ENCODE measurements at regions not wholly inside any gene's neighbourhood (a gene's known extent, or its start where the extent isn't known, plus 50 kb on each side); places are given as distances from the start of the nearest gene placed in this dataset.

GRCh38 chr15:98272625-98273024, 312.1 kb downstream of the ARRDC4 start:
- no peaks in the 10 kb centered on the region for H3K36me3 ChIP-seq (ENCODE audit: low read depth)
- no peak overlapping the region for H3K4me3 ChIP-seq
- in situ Hi-C loops (cut with MboI) = no loop called here
- H3K27me3 ChIP-seq (replicated peaks; ENCODE audit: insufficient read depth) = no peaks in the 10 kb centered on the region
- no peaks in the 10 kb centered on the region for H3K9me3 ChIP-seq (ENCODE audit: low read depth)
- no peaks in the 10 kb centered on the region for H4K20me1 ChIP-seq (ENCODE audit: insufficient read depth)
- no peak overlapping the region for H3K27ac ChIP-seq
- H3K9ac ChIP-seq = no peak overlapping the region
- no peak overlapping the region for H3K4me2 ChIP-seq (ENCODE audit: unreplicated experiment)
- no peak overlapping the region for H2AFZ ChIP-seq
- DNase-seq = no peak
- TF ChIP-seq EZH2phosphoT487 (IDR thresholded peaks at IDR 0.05; ENCODE audit: insufficient read depth, low read depth) (no peak), EZH2 (IDR thresholded peaks at IDR 0.05; ENCODE audit: insufficient read depth, poor library complexity, severe bottlenecking) (no peak)
- WGBS, 2 experiments (ENCODE audit: low coverage in 1 of 2, low lambda C conversion rate in 2 of 2, missing lambda C conversion rate in 2 of 2) = 12 to 18% methylated on average over 4 of the region's 4 CpGs
- H3F3A ChIP-seq (ENCODE audit: insufficient read depth) = no peaks in the 10 kb centered on the region
- H3K79me2 ChIP-seq (ENCODE audit: insufficient read depth) = no peaks in the 10 kb centered on the region
- H3K4me1 ChIP-seq (ENCODE audit: insufficient read depth) = no peaks in the 10 kb centered on the region
- H3K9me2 ChIP-seq (ENCODE audit: insufficient read depth) = no peaks in the 10 kb centered on the region

GRCh38 chr15:98276018-98276417, 315.5 kb downstream of the ARRDC4 start:
- in situ Hi-C loops (cut with MboI) = no loop called here
- TF ChIP-seq EZH2phosphoT487 (IDR thresholded peaks at IDR 0.05; ENCODE audit: insufficient read depth, low read depth) (no peak), EZH2 (IDR thresholded peaks at IDR 0.05; ENCODE audit: insufficient read depth, poor library complexity, severe bottlenecking) (no peak)

GRCh38 chr15:98277602-98278001, 317.1 kb downstream of the ARRDC4 start:
- no peaks in the 10 kb centered on the region for H3K27me3 ChIP-seq (replicated peaks; ENCODE audit: insufficient read depth)
- H4K20me1 ChIP-seq (ENCODE audit: insufficient read depth) = no peaks in the 10 kb centered on the region
- DNase-seq = no peak
- no peaks in the 10 kb centered on the region for H3K79me2 ChIP-seq (ENCODE audit: insufficient read depth)
- no peak overlapping the region for H3K4me3 ChIP-seq
- no peak overlapping the region for H3K4me2 ChIP-seq (ENCODE audit: unreplicated experiment)
- no peaks in the 10 kb centered on the region for H3K9me3 ChIP-seq (ENCODE audit: low read depth)
- 33 to 37% methylated on average over 6 of the region's 6 CpGs for WGBS, 2 experiments (ENCODE audit: low coverage in 1 of 2, low lambda C conversion rate in 2 of 2, missing lambda C conversion rate in 2 of 2)
- H3K9me2 ChIP-seq (ENCODE audit: insufficient read depth) = no peaks in the 10 kb centered on the region
- H3F3A ChIP-seq (ENCODE audit: insufficient read depth) = no peaks in the 10 kb centered on the region
- no peaks in the 10 kb centered on the region for H3K4me1 ChIP-seq (ENCODE audit: insufficient read depth)
- H2AFZ ChIP-seq = no peak overlapping the region
- no peak overlapping the region for H3K27ac ChIP-seq
- no peak overlapping the region for H3K9ac ChIP-seq
- in situ Hi-C loops (cut with MboI) = no loop called here
- TF ChIP-seq EZH2phosphoT487 (IDR thresholded peaks at IDR 0.05; ENCODE audit: insufficient read depth, low read depth) = no peak
- H3K36me3 ChIP-seq (ENCODE audit: low read depth) = no peaks in the 10 kb centered on the region

More at GRCh38 chr15:98276018-98276417, 315.5 kb downstream of the ARRDC4 start:
- WGBS, 2 experiments (ENCODE audit: low coverage in 1 of 2, low lambda C conversion rate in 2 of 2, missing lambda C conversion rate in 2 of 2) = 6 to 17% methylated on average over 3 of the region's 3 CpGs
- Histone ChIP-seq H3K79me2 (ENCODE audit: insufficient read depth) (no peaks in the 10 kb centered on the region), H2AFZ (no peak overlapping the region), H3K9ac (no peak overlapping the region), H3K4me2 (ENCODE audit: unreplicated experiment) (no peak overlapping the region), H3K36me3 (ENCODE audit: low read depth) (no peaks in the 10 kb centered on the region), H3F3A (ENCODE audit: insufficient read depth) (no peaks in the 10 kb centered on the region), H3K9me2 (ENCODE audit: insufficient read depth) (no peaks in the 10 kb centered on the region), H3K4me1 (ENCODE audit: insufficient read depth) (no peaks in the 10 kb centered on the region), H3K27ac (no peak overlapping the region), H3K27me3 (replicated peaks; ENCODE audit: insufficient read depth) (no peaks in the 10 kb centered on the region), H3K9me3 (ENCODE audit: low read depth) (no peaks in the 10 kb centered on the region), H4K20me1 (ENCODE audit: insufficient read depth) (no peaks in the 10 kb centered on the region), H3K4me3 (no peak overlapping the region)
- DNase-seq = no peak

- Histone ChIP-seq H3K27me3 (replicated peaks; ENCODE audit: insufficient read depth) (no peaks in the 10 kb centered on the region), H3K9ac (no peak overlapping the region), H3K27ac (no peak overlapping the region), H3K36me3 (ENCODE audit: low read depth) (no peaks in the 10 kb centered on the region), H3K4me2 (ENCODE audit: unreplicated experiment) (no peak overlapping the region), H3K4me1 (ENCODE audit: insufficient read depth) (no peaks in the 10 kb centered on the region), H3K79me2 (ENCODE audit: insufficient read depth) (no peaks in the 10 kb centered on the region), H3F3A (ENCODE audit: insufficient read depth) (no peaks in the 10 kb centered on the region), H3K9me3 (ENCODE audit: low read depth) (no peaks in the 10 kb centered on the region), H4K20me1 (ENCODE audit: insufficient read depth) (no peaks in the 10 kb centered on the region), H3K4me3 (no peak overlapping the region), H2AFZ (no peak overlapping the region), H3K9me2 (ENCODE audit: insufficient read depth) (no peaks in the 10 kb centered on the region)
- in situ Hi-C loops (cut with MboI) = no loop called here
- DNase-seq = no peak
- TF ChIP-seq EZH2 (IDR thresholded peaks at IDR 0.05; ENCODE audit: insufficient read depth, poor library complexity, severe bottlenecking) (no peak), EZH2phosphoT487 (IDR thresholded peaks at IDR 0.05; ENCODE audit: insufficient read depth, low read depth) (no peak)
- 28 to 32% methylated on average over 15 of the region's 15 CpGs for WGBS, 2 experiments (ENCODE audit: low coverage in 1 of 2, low lambda C conversion rate in 2 of 2, missing lambda C conversion rate in 2 of 2)
Measured at GRCh38 chr15:98280284-98280975, 319.9 kb downstream of the ARRDC4 start.

GRCh38 chr15:98281130-98281529, 320.6 kb downstream of the ARRDC4 start:
- no peaks in the 10 kb centered on the region for H3K27me3 ChIP-seq (replicated peaks; ENCODE audit: insufficient read depth)
- no peaks in the 10 kb centered on the region for H3F3A ChIP-seq (ENCODE audit: insufficient read depth)
- H2AFZ ChIP-seq = no peak overlapping the region
- no peak overlapping the region for H3K9ac ChIP-seq
- H3K36me3 ChIP-seq (ENCODE audit: low read depth) = no peaks in the 10 kb centered on the region
- in situ Hi-C loops (cut with MboI) = no loop called here
- no peaks in the 10 kb centered on the region for H3K9me3 ChIP-seq (ENCODE audit: low read depth)
- H4K20me1 ChIP-seq (ENCODE audit: insufficient read depth) = no peaks in the 10 kb centered on the region
- TF ChIP-seq EZH2 (IDR thresholded peaks at IDR 0.05; ENCODE audit: insufficient read depth, poor library complexity, severe bottlenecking) (no peak), EZH2phosphoT487 (IDR thresholded peaks at IDR 0.05; ENCODE audit: insufficient read depth, low read depth) (no peak)
- 15 to 20% methylated on average over 3 of the region's 3 CpGs for WGBS, 2 experiments (ENCODE audit: low coverage in 1 of 2, low lambda C conversion rate in 2 of 2, missing lambda C conversion rate in 2 of 2)
- no peak overlapping the region for H3K4me2 ChIP-seq (ENCODE audit: unreplicated experiment)
- no peak overlapping the region for H3K27ac ChIP-seq
- no peaks in the 10 kb centered on the region for H3K4me1 ChIP-seq (ENCODE audit: insufficient read depth)
- no peaks in the 10 kb centered on the region for H3K9me2 ChIP-seq (ENCODE audit: insufficient read depth)
- no peak for DNase-seq
- H3K4me3 ChIP-seq = no peak overlapping the region
- H3K79me2 ChIP-seq (ENCODE audit: insufficient read depth) = no peaks in the 10 kb centered on the region
